GM18909 (cell line): ENCODE measurements at regions not wholly inside any gene's neighbourhood (a gene's known extent, or its start where the extent isn't known, plus 50 kb on each side); places are given as distances from the start of the nearest gene placed in this dataset.
"Not testable (repeated sequence)": the region's sequence is repeated elsewhere in the genome, so short reads cannot be mapped to it uniquely, and the experiment has no call there.

Source experiments
- ATAC-seq: cut with Tn5 transposase; IDR thresholded peaks from one replicate; pipeline ENCODE4 v1.9.1; 2021; ENCODE audit warnings: mild to moderate bottlenecking; ENCODE audit not compliant: unreplicated experiment, poor library complexity

- no peak for ATAC-seq
Measured at GRCh38 chr6:78379982-78380381, 487.4 kb upstream of the IRAK1BP1 start.

DNA sequence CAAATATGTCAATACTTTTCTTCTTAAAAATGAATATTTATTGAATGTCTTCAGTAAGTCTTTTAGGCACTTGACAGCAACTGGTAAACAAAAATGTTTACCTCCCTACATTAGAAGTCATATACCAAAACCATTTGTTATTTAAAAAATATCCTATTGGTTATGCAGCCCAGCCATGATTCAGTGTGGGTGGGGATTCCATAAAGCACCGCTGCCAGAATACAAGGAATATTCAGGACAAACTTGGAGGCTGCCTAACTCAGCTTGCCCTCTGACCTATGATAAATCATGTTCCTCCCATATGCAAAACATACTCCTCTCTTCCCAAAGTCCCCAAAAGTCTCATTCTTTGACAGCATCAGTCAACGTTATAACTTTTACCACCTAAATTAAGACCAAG lies 486.8 kb upstream of the IRAK1BP1 start:
- ATAC-seq = no peak

GRCh38 chr6:78383968-78384367 lies 483.4 kb upstream of the IRAK1BP1 start:
- no peak for ATAC-seq

GRCh38 chr6:78386854-78387253 lies 480.5 kb upstream of the IRAK1BP1 start:
- not testable (repeated sequence) for ATAC-seq

DNA sequence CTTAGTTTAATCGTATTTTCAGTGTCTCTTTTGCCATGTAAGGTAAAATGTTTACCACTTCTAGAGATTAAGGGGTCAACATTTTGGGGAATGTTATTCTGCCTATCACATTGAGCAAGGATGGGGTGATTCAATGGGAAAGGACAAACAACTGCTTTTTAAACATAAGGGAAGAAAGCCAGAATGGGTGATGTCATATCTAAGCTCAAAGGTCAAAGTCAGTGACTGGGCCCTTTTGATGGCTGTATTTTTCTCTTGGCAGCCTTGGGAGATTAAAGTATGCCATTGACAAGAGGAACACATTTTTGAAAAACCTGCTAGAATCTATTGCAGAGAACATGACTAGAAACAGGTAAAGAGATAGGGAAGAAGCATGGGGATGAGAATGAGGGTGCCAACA lies 477.3 kb upstream of the IRAK1BP1 start:
- no peak for ATAC-seq

DNA sequence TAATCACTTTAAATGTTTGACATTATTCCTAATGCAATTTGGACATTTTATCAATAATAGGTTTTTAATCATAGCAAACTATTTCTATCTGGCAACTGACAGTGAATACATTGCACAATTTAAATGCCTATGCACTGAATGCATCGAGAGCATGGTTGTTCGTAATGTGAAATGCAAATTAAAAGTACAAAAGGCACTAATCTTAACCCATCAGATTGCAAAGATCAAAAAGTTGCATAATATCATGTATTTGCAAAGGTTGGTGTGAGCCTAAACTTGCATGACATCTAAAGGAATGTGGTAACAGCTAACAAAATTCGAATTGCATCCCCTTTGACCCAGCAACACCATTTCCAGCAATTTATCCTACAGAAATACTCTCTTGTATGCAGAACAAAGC lies 469.9 kb upstream of the IRAK1BP1 start:
- no peak for ATAC-seq

DNA sequence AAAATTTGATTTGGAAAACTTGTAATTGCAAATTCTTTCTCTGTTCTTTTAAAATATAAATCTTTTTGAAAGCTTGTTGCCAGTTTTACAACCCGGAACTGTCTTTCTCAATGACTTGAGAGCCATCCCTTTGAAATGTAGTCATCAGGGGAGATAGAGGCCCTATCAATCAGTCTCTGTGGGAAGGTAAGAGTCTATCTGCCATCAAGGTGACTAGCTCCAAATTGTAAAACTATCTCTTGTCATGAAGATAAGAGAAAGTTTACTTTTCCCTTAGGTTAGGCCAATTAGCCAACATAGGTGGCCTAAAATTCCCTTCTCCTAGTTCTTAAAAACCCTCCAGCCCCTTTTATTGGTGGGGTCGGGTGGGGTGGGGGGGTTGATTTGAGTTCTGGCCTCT lies 469.1 kb upstream of the IRAK1BP1 start:
- no peak for ATAC-seq

DNA sequence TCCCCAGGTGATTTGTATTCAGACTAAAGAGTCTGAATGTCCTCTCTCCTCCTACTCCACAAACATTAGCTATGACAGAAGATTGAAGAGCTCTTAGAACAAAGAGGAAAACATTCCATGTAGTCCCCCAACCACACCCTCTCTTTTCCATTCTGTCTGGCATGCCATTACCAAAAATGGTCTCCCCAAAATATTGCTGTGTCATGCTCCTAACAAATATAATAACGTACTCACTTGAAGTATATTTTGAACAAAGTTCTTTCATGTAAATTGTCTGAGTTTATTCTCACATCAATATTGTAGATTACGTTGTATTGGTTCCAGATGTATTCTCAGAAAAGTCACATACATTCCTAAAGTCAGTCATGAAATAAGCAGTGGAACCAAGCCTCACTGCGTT lies 467.3 kb upstream of the IRAK1BP1 start:
- no peak for ATAC-seq

- no peak for ATAC-seq
Measured at GRCh38 chr6:78427386-78427785, 440.0 kb upstream of the IRAK1BP1 start.

- ATAC-seq = no peak
Measured at GRCh38 chr6:78430521-78430920, 436.8 kb upstream of the IRAK1BP1 start.

GRCh38 chr6:78435671-78436070 lies 431.7 kb upstream of the IRAK1BP1 start:
- no peak for ATAC-seq

GRCh38 chr6:78436335-78436734 lies 431.0 kb upstream of the IRAK1BP1 start:
- no peak for ATAC-seq

GRCh38 chr6:78438135-78438534 lies 429.2 kb upstream of the IRAK1BP1 start:
- ATAC-seq = no peak

DNA sequence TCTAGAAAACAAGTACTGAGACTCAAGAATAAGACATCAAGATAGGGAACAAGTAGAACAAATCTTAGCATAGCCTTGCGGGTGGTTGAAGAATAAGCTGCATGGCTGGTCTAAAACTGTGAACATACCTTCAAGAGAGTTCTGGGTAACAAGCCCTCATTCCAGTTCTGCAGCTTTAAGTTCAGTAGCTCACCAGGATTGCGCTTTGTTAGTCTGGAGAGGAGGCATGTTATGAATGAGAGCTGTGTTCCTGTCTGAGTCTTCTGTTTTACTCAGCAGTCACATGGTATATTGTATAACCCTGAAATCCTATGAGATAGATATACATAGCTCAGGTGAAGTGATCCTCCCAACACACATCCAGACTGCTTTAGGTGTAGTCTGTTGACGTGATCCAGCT lies 406.6 kb upstream of the IRAK1BP1 start:
- ATAC-seq = no peak

- ATAC-seq = no peak
Measured at GRCh38 chr6:78462728-78463127, 404.6 kb upstream of the IRAK1BP1 start.

- ATAC-seq = no peak
Measured at GRCh38 chr6:78465059-78465634, 402.2 kb upstream of the IRAK1BP1 start.

- ATAC-seq = no peak
Measured at GRCh38 chr6:78476561-78476960, 390.8 kb upstream of the IRAK1BP1 start.

DNA sequence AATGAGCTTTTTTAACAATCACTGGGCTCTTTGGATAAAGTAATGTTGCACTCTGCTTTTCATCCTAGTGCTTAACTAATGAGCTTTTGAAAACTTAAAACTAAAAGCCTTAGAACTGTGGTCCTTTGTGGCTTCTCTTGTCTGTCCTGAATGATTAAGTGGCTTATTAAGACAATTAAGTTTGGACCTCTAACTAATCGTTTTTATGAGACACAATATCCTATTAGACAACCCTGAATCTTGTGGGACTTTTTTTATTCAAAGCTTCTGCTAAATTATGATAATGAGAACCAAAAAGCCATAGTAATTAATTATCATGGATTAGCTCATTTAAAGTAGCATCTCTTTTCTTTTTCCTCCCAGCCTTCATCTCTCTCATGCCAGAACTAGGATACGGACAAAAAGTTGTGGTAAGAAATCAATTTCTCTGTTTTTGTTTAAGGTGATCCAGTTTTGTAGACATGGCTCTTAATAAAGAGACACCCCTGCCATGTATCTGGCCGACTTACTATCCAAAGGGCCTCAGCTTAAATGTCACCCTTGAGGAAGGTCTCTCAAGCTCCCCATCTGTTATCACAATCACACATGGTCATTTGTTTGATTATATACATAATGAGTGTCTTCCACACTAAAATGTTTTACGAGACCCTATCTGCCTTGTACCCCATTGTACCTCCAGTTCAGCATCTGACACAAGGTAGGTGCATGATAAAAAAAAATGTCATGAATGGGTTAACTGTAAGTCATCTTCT lies 384.4 kb upstream of the IRAK1BP1 start:
- ATAC-seq = no peak

DNA sequence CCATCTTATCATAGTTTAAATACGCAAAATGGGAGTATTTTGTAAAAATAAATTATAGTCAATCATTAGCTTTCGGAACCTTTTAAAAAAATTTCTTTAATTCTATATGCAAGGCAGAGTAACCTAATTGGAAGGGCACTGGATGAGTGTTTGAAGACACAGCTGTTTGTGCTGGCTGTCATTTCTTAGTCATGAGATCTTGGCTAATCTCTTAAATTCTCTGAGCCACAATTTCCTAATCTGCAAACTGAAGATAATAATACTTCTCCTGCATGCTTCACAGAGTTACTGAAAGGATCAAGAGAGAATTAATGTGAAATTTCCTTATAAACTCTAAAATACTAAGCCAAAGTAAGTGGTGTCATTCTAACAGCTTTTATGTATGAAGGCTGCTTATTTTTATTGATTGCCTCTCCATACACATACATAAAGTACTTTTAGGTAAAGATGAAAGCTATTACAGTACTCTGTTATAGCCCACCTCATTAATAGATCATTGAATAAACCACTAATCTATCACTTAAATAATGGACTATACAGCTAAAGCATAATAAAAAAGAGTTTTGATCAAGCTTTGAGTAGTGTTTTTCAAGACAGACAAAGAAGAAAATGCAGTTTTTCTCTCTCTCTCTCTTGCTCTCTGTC lies 383.7 kb upstream of the IRAK1BP1 start:
- no peak for ATAC-seq

GRCh38 chr6:78484198-78485064 lies 382.9 kb upstream of the IRAK1BP1 start:
- no peak for ATAC-seq

DNA sequence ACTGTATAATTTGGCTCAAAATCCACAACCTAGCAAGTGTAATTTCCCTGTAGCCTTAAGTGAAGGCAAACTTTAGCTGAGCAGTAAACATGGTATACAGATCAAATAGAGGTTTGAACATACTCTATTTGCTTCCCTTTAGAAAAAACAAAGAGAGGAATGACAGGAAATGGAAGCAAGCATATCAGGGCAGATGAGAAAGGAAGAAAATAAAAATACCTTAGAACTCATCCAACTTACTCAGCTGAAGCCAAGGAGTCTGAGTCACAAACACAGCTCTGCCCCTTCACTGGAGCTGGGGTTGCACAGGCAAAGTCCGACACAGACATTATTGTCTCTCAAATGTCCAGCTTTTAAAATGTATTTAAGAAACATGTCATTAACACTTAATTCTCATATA lies 379.9 kb upstream of the IRAK1BP1 start:
- ATAC-seq = no peak
